Lower leg skin (tissue), 4 donors: ENCODE measurements at regions not wholly inside any gene's neighbourhood (a gene's known extent, or its start where the extent isn't known, plus 50 kb on each side); places are given as distances from the start of the nearest gene placed in this dataset.

ENCODE experiments used
- DNase-seq, 2 donors: peaks; one replicate each; pipeline ENCODE4 v3.0.0-alpha.2; 2019; ENCODE audit warnings: low spot score in 2 of 2
- H3K4me3 ChIP-seq: fragments of 200-600 bp; sonication (generic); 2 replicates; pipeline ENCODE4 v1.5.1; 2017; ENCODE audit warnings: mild to moderate bottlenecking, low read depth; ENCODE audit not compliant: poor library complexity, severe bottlenecking
- CTCF ChIP-seq, 3 donors: fragments of 450-650 bp; IDR thresholded peaks; one replicate each; pipeline ENCODE4 v1.5.1; 2016; ENCODE audit warnings: antibody characterized with exemption in 3 of 3, mild to moderate bottlenecking in 3 of 3, moderate library complexity in 2 of 3
- POLR2A ChIP-seq, 2 donors: fragments of 450-650 bp; IDR thresholded peaks; one replicate each; pipeline ENCODE4 v1.6.1; 2016 to 2017; ENCODE audit warnings: antibody characterized with exemption in 2 of 2, mild to moderate bottlenecking in 1 of 2, moderate library complexity in 1 of 2
- WGBS, 2 donors: methylation state at CpG; one replicate each; pipeline ENCODE4 v1.1.5; 2018; 5-methylcytosine and 5-hydroxymethylcytosine counted together
- intact Hi-C: fragments of 100-400 bp; cut with DNase I; formaldehyde crosslinking; loops from one replicate; pipeline ENCODE4 v1.15.0; 2023; ENCODE audit warnings: low total_unique reads

GRCh38 chr2:173500953-173501352 is 146.3 kb downstream of the CDCA7 start:
- H3K4me3 ChIP-seq = no peak overlapping the region
- intact Hi-C loops = no loop called here
- 82 to 91% methylated on average over 1 of the region's 1 CpG for WGBS, 2 donors
- no peak for TF ChIP-seq POLR2A (IDR thresholded peaks at IDR 0.05)
- TF ChIP-seq CTCF (IDR thresholded peaks at IDR 0.05) = no peak
- DNase-seq = no peak

- intact Hi-C loops = no loop called here
- TF ChIP-seq CTCF (IDR thresholded peaks at IDR 0.05) (no peak), POLR2A (IDR thresholded peaks at IDR 0.05) (no peak)
- no peak for DNase-seq
These were observed 147.6 kb downstream of the CDCA7 start for GRCh38 chr2:173502296-173502695.

GRCh38 chr2:173511357-173511756 is 156.7 kb downstream of the CDCA7 start:
- no peak for DNase-seq
- 85 to 89% methylated on average over 3 of the region's 3 CpGs for WGBS, 2 donors
- TF ChIP-seq POLR2A (IDR thresholded peaks at IDR 0.05) (no peak), CTCF (IDR thresholded peaks at IDR 0.05) (no peak)

More at GRCh38 chr2:173502296-173502695, 147.6 kb downstream of the CDCA7 start:
- 86 to 91% methylated on average over 6 of the region's 6 CpGs for WGBS, 2 donors
- no peak overlapping the region for H3K4me3 ChIP-seq

GRCh38 chr2:173511942-173512341 is 157.3 kb downstream of the CDCA7 start:
- 88 to 89% methylated on average over 1 of the region's 1 CpG for WGBS, 2 donors
- H3K4me3 ChIP-seq = no peak overlapping the region
- intact Hi-C loops = no loop called here
- DNase-seq = no peak
- TF ChIP-seq CTCF (IDR thresholded peaks at IDR 0.05) = no peak
- no peak for TF ChIP-seq POLR2A (IDR thresholded peaks at IDR 0.05)

More at GRCh38 chr2:173511357-173511756, 156.7 kb downstream of the CDCA7 start:
- H3K4me3 ChIP-seq = no peak overlapping the region
- intact Hi-C loops = no loop called here

- 59 to 70% methylated on average over 8 of the region's 8 CpGs for WGBS, 2 donors
- H3K4me3 ChIP-seq = no peak overlapping the region
- no peak for DNase-seq
- intact Hi-C loops = no loop called here
- TF ChIP-seq CTCF (IDR thresholded peaks at IDR 0.05) (no peak), POLR2A (IDR thresholded peaks at IDR 0.05) (no peak)
These were observed 158.5 kb downstream of the CDCA7 start for GRCh38 chr2:173513107-173513727.

GRCh38 chr2:173520918-173521317 is 166.2 kb downstream of the CDCA7 start:
- TF ChIP-seq CTCF (IDR thresholded peaks at IDR 0.05) (no peak), POLR2A (IDR thresholded peaks at IDR 0.05) (no peak)
- H3K4me3 ChIP-seq = no peak overlapping the region
- DNase-seq = no peak
- WGBS, 2 donors = 77 to 87% methylated on average over 2 of the region's 2 CpGs
- intact Hi-C loops = no loop called here
